ENCODE measurements at regions not wholly inside any gene's neighbourhood (a gene's known extent, or its start where the extent isn't known, plus 50 kb on each side); places are given as distances from the start of the nearest gene placed in this dataset.

DNA sequence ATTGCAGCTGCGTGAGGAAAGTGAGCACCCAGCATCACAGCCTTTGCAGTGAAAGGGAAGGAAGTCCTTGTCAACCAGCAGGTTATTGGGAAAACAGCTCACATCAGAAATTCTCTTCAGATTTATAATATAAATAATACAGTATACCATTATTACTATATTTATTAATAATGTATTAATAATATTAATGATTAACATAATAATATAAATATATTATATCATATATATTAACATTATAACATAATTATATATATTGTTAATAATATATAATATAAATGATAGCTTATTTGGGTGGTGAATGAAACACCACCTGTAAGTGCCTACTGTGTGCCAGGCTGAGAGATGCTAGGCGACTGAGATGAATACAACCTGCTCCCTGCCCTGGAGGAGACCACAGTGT is 423.0 kb downstream of the TCERG1L start:
- no peak for TF ChIP-seq POLR2A (IDR thresholded peaks at IDR 0.05)
- TF ChIP-seq, protein P1, sequence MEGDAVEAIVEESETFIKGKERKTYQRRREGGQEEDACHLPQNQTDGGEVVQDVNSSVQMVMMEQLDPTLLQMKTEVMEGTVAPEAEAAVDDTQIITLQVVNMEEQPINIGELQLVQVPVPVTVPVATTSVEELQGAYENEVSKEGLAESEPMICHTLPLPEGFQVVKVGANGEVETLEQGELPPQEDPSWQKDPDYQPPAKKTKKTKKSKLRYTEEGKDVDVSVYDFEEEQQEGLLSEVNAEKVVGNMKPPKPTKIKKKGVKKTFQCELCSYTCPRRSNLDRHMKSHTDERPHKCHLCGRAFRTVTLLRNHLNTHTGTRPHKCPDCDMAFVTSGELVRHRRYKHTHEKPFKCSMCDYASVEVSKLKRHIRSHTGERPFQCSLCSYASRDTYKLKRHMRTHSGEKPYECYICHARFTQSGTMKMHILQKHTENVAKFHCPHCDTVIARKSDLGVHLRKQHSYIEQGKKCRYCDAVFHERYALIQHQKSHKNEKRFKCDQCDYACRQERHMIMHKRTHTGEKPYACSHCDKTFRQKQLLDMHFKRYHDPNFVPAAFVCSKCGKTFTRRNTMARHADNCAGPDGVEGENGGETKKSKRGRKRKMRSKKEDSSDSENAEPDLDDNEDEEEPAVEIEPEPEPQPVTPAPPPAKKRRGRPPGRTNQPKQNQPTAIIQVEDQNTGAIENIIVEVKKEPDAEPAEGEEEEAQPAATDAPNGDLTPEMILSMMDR (IDR thresholded peaks at IDR 0.05): no peak
- Histone ChIP-seq H3K27ac (no peak overlapping the region), H3K36me3 (no peaks in the 10 kb centered on the region), H3K4me3 (no peak overlapping the region), H3K4me1 (no peaks in the 10 kb centered on the region), H3K27me3 (peaks cover 0 to 27% (median 0%) of the 10 kb centered on the region in 9 donors), H3K9me3 (no peaks in the 10 kb centered on the region)
- ATAC-seq (no peak), DNase-seq (no peak)
- WGBS, 4 donors: 82 to 92% (median 88%) methylated on average over 2 of the region's 2 CpGs
- intact Hi-C loops (cut with DNase I): loop anchor here in 1 of 10 donors (10.0 kb wide), 1 partner anchor 686 kb away; no protein-coding TSS in a partner anchor

DNA sequence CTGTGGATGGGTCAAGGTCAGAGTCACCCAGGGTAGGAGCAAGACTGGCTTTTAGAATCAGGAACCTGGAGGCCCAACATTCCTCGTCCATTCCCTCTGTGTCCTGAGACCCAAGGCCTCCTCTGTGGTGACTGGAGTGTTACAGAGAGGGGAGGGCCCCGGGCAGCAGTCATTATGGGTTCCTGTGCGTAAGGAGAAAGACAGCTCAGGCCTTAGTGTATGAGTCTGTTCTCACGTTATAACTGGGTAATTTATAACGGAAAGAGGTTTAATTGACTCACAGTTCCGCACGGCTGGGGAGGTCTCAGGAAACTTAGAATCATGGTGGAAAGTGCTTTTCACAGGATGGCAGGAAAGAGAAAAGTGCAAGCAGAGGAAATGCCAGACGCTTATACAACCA is 422.3 kb downstream of the TCERG1L start:
- Histone ChIP-seq H3K27me3 (peaks cover 0 to 26% (median 0%) of the 10 kb centered on the region in 9 donors), H3K36me3 (no peaks in the 10 kb centered on the region), H3K4me1 (no peaks in the 10 kb centered on the region), H3K9me3 (no peaks in the 10 kb centered on the region), H3K4me3 (no peak overlapping the region), H3K27ac (no peak overlapping the region)
- 66 to 79% (median 69%) methylated on average over 8 of the region's 8 CpGs for WGBS, 4 donors
- no peak for DNase-seq
- no peak for ATAC-seq
- TF ChIP-seq POLR2A (IDR thresholded peaks at IDR 0.05): no peak
- TF ChIP-seq, protein P1 (IDR thresholded peaks at IDR 0.05): no peak
- intact Hi-C loops (cut with DNase I): loop anchor here in 1 of 10 donors (10.0 kb wide), 1 partner anchor 686 kb away; no protein-coding TSS in a partner anchor

DNA sequence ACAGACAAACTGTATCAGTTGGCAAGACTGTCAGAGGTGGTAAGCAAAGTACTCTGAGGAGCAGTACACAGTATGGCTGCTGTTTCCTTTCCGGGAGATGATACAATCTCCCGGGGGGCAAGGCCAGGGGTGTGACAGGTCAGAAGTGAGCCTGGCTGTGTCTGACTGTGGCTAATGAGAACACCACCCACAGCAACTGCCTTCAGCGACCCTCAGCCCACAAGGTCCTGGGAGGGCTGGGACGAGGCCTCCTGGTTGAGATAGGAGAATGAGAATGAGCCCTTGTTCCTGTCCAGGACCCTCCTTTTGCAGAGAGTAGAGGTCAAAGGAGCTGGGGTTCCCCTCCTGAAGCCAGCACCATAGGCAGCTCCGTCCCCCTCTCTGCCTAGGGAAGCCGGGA is 421.7 kb downstream of the TCERG1L start:
- Histone ChIP-seq H3K4me3 (no peak overlapping the region), H3K27ac (no peak overlapping the region), H3K36me3 (no peaks in the 10 kb centered on the region), H3K4me1 (no peaks in the 10 kb centered on the region), H3K27me3 (peaks cover 0 to 21% (median 0%) of the 10 kb centered on the region in 9 donors), H3K9me3 (no peaks in the 10 kb centered on the region)
- TF ChIP-seq, protein P1 (IDR thresholded peaks at IDR 0.05): no peak
- no peak for TF ChIP-seq POLR2A (IDR thresholded peaks at IDR 0.05)
- intact Hi-C loops (cut with DNase I): loop anchor here in 1 of 10 donors (10.0 kb wide), 1 partner anchor 685 kb away; no protein-coding TSS in a partner anchor
- ATAC-seq (no peak), DNase-seq (no peak)
- 45 to 85% (median 57%) methylated on average over 6 of the region's 6 CpGs for WGBS, 4 donors

DNA sequence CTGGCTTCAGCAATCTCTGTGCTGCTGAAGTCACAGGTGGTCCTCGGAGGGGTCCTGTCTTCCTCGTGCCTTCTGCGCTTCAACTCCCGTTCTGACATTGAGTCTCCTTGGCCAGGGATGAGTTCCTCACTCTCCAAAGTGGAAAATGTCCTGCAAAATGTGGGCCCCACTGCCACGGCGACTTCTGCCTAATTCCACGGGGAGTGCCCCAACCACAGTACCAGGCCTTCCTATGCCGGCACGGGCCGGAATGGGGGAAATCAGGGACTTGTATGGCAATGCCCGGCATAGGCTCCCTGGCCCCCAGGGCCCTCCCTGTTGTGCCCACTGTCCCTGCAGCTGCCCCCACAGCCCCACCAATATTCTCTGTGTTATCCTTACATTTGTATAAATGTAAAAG is 420.5 kb downstream of the TCERG1L start:
- DNase-seq: no peak
- Histone ChIP-seq H3K27ac (no peak overlapping the region), H3K4me3 (no peak overlapping the region), H3K27me3 (peaks cover 0 to 9% (median 0%) of the 10 kb centered on the region in 9 donors), H3K9me3 (no peaks in the 10 kb centered on the region), H3K4me1 (no peaks in the 10 kb centered on the region), H3K36me3 (no peaks in the 10 kb centered on the region)
- intact Hi-C loops (cut with DNase I): no loop called here
- ATAC-seq: no peak
- TF ChIP-seq, protein P1 (IDR thresholded peaks at IDR 0.05): no peak
- TF ChIP-seq POLR2A (IDR thresholded peaks at IDR 0.05): no peak
- WGBS, 4 donors: 77 to 90% (median 82%) methylated on average over 5 to 11 of the region's 11 CpGs
